GM12891 (cell line): ENCODE measurements at regions not wholly inside any gene's neighbourhood (a gene's known extent, or its start where the extent isn't known, plus 50 kb on each side); places are given as distances from the start of the nearest gene placed in this dataset.

ENCODE experiments used
- PAX5 ChIP-seq: IDR thresholded peaks from 2 replicates; pipeline ENCODE4 v1.6.1; 2011; ENCODE audit warnings: low read length, moderate library complexity, mild to moderate bottlenecking; ENCODE audit not compliant: insufficient read depth, severe bottlenecking
- POLR2A ChIP-seq: IDR thresholded peaks from 2 replicates; pipeline ENCODE4 v1.6.1; 2011; ENCODE audit warnings: low read depth, low read length, control low read depth
- POLR2AphosphoS5 ChIP-seq: IDR thresholded peaks from 2 replicates; pipeline ENCODE4 v1.6.1; 2011; ENCODE audit warnings: low read depth, low read length, control low read depth

DNA sequence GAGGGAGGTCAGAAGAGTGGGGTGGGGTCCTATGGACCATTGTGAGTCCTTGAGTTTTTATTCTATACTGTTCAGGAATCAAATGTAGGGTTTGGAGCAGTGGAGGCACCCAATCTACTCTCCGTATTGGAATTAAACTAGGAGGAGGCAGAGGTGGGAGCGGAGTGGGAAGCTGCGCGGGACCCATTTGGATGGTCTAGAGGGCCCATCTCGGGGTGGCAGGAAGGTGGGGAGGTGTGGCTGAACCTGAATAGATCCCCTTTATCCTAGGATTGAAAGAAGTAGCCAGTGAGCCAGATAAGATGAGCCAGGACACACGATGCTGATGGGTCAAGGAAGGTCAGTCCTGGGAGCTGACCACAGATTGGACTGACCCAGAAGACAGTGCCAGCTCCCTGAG, 325.8 kb downstream of the AJAP1 start:
- TF ChIP-seq POLR2AphosphoS5, result no peak
- TF ChIP-seq PAX5, result no peak
- TF ChIP-seq POLR2A, result no peak
